ENCODE measurements at regions not wholly inside any gene's neighbourhood (a gene's known extent, or its start where the extent isn't known, plus 50 kb on each side); places are given as distances from the start of the nearest gene placed in this dataset.

DNA sequence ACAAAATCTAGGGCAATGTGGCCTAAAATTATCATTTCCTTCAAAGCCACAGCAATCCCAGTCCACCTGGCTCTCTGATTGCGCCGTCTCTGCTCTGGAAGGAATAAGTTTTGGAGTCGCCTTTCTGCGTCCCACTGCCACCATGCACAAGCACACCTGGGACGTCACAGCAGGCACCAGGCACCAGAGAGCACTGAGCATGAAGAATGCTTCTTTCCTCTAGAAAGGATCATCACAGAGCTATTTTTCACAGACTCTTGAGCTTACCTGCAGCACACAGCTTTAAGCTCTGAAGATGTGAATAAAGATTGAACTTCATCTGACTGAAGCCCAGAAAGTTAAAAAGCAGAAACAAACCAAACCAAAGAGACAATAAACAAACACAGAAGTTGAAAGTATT lies 170.0 kb upstream of the PPARGC1A start:
- no peak for DNase-seq (ENCODE audit: low read depth)

DNA sequence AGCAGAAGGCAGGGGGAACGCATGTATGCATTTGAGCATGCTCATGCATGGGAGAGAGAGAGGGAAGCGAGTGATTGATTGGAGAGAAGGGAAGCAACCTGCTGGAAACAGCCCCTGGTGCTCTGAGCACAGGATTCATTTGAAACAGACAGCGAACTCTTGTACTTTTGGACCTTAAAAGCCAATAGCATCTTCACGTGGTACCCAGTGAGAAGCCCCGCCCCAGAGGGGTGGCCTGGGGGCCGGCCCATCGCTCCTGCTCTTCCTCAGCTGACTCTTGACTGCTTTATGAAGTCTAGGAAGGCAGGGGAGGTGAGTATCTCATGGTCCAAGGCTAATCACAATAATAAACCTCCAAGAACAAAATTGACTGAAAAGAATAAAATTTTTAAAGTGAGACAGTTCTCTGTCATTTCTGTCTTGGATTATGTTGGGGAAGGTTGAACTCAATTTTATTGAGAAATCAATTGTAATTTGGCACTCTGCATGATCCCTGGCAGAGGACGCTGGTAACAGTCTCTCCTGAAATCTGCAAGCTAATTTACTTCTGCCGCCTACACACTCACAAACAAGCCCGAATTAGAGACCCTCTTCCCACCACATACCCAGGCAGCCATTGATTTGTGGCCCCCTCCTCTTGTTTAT lies 168.2 kb upstream of the PPARGC1A start:
- no peak for DNase-seq (ENCODE audit: low read depth)

DNA sequence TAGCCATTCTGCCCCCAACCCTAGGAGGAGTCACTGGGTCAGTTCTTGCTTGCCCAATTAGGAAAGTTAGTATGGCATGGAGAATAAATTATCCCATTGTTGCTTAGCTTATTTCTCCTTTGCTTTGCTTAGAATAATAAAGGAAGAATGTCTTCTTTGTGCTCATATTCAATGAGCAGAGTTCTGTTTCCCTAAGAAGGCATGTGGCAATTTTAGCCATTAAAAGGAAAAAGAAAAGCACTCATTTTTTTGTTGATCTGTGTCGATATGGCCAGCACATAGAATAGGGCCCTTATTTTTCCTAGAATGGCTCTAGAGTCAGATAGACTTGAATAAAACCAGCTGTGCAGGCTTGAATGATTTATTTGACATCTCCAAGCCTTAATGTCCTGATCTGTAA lies 166.4 kb upstream of the PPARGC1A start:
- DNase-seq (ENCODE audit: low read depth) = no peak

DNA sequence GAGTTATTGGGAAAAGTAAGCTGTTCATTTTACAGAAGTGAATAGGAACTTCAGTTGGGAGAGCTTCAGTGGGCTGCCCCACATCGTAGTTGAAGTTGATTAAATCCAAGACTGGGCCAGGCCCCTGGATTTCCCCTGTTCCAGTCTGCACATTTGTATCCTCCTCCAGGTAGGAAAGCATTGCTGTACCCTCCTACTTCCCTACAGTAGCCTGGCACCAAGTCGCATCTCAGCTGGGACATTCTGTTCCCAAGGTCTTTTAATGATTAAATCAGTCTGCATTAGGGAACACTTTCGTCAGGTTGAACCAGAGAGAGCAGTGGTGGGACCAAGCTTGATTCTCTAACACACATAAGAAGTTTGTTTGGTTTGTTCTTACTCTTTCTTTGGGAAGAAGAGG lies 165.8 kb upstream of the PPARGC1A start:
- no peak for DNase-seq (ENCODE audit: low read depth)

DNA sequence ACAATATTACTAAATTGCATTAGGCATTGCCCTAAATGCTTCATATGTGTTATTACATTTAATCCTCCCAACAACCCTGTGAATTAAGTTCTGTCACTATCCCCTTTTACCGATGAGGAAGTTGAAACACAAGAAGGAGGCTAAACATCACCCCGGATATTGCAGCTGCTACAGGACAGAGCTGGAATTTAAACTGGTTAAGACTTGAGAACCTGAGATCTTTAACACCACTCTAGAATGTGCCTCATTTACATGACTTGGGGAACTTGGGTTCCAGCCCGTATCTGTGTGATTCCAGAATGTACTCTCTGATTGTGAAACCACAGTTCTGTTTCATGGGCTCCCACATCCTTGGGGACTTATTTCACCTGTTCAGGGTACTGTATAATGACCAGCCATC lies 165.1 kb upstream of the PPARGC1A start:
- DNase-seq (ENCODE audit: low read depth) = no peak

DNA sequence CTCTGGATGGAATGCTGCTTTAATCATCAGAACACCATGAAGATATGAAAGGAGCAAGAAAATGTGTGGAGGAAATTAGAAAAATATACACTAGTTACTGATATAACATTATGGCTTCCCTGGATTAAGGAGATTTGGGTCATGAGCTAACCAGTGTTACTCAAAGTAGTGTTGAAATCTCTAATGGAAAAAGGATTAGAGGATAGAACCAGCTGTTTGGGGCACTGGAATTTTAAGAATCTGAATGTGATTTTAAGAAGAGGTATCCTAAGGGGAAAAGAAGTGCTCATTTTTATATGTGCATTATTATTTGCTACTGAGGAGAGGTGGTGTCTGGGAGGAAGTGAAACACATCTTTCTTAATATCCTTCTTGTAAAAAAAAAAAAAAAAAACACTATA lies 164.1 kb upstream of the PPARGC1A start:
- no peak for DNase-seq (ENCODE audit: low read depth)

DNA sequence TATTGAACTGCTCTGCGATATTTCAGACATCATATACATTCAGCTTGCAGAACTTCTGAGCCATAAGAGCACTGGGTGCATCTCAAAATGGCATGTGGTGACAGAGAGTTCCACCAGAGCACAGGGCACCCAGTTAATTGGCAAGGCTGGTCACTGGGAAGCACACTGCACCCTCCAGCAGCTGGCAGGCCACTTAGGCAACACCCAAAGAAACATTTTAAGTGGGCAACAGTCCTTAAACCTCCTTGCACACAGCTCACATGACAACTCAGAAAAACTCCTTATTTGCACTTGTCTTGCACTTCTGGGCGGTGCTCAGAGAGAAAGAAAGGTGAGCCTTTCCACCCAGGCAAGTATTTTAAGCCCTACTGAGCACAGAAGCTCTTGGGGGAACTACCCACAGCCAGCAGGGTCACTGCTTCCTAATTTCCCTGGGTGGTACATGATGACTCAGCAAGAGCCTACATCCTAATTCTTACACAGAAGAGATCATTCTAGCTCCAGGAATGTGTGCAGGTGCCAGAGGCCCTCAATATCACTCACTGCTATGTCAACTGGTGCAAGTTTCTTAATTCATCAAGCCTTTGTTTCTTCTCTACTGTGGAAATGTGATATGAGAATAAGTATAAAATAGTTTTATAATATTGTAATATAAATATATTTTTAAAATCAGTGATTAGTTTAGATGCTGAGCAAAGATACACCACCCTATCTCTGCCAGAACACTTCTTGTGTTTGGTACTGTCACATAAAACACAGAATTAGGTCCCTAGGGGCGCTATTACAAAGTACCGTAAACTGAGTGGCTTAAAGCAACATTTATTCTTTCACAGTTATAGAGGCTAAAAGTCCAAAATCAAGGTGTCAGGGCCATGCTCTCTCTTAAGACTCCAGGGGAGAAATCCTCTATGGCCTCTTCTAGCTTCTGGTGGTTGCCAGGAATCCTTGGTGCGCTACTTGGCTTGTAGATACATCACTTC lies 155.1 kb upstream of the PPARGC1A start:
- DNase-seq (ENCODE audit: low read depth) = no peak

DNA sequence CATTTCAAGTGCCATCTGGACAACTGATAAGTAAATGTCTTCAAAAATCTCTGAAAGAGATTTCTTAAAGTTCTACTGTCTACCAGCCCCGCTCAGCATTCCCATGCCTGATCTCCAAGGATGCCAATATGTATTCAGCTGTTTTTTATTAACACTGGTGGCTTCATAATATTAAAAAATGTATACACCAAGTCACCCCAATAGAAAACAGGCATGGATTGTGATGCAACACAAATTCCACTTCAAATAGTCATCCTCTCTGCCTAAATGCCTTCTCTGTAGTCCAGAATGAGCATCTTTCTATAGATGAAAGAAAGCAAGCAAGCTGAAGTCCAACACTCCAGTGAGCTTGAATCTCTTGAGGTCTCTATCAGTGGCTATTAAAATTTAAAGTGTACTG lies 152.2 kb upstream of the PPARGC1A start:
- DNase-seq (ENCODE audit: low read depth) = peak; percentile 27

DNA sequence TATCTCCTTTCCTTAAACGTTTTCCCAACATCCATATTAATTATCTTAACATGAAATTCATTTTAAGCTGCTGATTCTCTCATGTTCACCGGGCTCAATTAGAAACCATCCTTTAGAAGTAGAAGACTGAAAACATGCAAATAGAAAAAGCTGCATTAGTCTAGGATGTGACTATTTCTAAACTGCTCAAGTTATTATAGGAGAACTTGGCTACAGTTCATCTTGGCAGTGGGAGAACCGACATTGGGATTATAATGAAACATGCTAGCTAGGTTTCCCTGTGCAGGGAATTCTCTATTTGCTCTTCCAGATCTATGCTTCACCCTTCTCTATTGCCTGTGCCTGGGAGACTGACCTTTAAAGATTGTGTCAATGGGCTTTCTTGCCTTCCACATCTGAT lies 151.0 kb upstream of the PPARGC1A start:
- DNase-seq (ENCODE audit: low read depth) = no peak

DNA sequence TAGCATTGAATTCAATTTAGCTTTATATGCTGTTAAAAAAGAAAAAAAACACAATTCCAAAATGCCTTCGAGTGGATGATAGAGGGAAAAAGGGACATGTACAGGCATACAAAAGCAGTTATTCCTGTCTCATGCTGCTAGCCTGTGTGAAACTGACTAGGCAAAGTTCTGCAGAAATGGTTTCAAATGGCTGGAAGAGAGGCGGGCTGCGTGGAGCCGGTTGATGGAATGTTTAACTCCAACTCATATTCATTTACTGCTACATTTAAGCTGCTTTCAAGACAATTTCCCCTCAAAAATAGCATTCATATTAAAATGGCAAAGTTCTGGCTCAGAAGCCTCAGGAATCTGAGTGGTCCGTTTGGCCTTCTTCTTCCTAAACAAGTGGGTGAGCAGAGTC lies 143.8 kb upstream of the PPARGC1A start:
- DNase-seq (ENCODE audit: low read depth) = no peak

DNA sequence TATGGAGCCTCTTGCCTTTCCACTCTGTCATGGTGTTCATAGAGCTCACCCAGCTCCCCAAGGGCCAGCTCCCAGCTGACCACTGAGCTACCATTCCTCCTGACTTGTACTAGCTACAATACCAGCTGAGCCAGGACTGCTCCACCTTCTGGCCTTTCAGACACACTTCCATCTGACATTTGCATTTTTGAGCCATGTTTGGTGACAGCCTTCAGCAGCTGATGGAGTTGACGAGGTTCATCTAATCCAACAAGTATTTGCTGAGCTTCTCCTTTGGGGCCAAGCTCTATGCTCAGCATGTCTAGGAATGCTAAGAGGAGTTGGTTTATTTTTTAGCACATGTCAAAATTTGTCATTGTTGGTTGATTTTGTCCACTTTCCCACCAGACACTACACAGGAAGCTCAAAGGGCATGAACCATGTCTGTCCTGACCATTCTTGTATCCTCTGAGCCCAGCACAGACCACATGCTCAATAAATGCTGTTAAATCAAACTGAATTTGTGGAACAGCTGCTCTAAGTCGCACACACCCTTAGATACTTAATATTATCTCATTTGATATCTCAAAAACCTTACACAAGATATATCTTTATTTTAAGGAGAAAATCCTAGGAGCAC lies 142.6 kb upstream of the PPARGC1A start:
- DNase-seq (ENCODE audit: low read depth) = peak; percentile 32

DNA sequence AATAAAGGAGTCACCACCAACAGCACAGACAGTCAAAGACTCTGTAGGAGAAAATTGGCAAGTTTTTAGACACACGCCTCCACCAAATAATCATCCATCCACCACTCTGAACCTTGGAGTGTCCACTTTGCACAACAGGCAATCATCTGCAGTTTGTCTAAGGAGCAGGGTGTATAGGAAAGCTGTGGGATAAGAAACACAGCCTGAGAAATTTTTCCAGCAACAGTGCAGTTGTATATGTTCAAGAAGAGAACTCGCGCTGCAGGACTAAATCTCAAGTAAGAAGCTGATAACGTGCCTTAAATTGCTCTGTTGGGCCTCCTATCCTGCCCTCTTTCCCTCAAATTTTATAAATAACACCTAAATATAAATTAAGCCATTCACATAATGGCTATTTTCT lies 136.7 kb upstream of the PPARGC1A start:
- DNase-seq (ENCODE audit: low read depth) = no peak

DNA sequence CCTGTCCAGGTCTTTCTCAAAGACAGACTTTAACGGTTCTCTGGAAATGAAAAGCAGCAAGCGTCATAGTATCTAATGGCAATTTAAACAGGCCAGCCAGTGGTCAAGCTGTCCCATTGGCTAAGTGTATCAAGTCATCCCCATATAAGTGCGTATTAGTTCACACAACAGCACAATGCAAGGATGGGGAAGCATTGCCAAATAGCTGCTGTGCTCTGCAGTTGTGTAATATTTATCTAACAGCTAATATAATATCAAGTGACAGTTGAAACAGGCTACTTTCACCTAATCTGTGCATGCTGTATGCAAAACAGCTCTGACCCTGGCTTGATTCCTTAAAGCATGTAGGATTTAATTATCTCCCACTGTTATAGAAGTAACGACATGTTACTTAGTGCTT lies 134.8 kb upstream of the PPARGC1A start:
- no peak for DNase-seq (ENCODE audit: low read depth)

DNA sequence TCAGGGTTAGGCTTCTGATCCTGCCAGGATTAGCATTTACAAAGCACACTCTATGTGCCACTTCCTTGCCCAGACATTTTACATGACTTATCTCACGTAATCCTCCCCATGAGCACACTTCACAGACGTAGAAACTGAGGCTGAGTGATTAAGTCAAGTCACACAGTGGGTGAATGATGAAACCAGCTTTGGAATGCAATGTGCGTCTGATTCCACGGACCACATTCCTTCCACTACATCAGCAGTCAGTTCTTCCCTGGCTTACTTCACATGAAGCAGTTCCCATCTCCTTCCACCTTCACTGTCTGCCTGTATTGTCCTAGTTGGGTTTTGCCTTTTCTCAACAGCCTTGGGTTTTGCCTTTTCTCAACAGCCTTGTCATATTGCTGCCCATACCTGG lies 134.3 kb upstream of the PPARGC1A start:
- no peak for DNase-seq (ENCODE audit: low read depth)

DNA sequence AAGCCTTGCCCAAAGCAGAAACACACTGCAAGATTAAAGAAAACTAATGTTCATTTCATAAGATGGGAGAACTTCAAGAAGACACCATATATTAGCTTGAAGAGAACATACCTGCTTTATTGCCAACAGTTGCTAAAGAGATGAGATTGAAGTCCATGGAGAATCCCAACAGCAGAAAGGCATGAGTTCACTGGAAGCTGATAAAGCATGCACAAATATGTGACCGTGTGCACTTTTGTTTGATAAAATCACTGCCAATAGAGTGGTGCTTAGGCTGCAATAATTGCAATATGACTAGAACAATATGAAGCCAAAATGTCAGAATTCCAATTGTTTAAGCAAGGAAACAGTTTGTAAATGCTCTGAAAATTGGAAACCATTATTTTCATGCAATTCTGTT lies 125.9 kb upstream of the PPARGC1A start:
- no peak for DNase-seq (ENCODE audit: low read depth)

DNA sequence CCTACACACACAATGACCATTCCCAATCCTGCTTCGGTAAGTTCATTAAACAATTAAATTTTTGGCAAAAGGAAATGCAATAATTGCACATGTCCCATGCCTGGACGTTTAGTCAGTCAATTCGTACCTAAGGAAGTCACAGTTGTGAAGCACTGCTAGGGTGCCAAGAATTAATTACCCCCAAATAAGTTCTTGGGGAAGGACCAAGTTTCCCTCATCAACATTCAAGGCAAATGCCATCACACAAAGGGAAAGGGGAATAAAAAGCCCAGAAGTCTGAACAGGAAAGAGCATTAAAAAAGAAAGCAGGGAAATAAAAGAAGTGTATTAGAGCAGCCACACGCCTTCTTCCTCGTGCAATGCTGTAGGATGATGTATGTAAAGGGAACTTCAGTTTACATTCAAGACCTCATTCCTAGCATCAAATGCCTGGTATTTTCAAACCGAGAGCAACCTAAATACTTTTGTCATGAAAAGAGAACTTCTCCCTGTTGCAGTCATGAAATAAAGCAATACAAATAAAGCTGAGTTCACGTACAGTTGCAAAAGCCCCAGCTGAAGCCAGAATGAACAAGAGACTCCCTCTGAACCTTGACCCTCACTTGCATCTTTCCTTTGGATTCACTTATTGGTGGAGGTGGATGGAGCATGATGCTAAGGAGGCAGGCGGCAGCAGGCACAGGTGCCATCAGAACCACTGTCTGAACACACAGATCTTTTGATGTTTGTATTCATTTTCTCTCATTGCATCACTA lies 124.0 kb upstream of the PPARGC1A start:
- DNase-seq (ENCODE audit: low read depth) = no peak

DNA sequence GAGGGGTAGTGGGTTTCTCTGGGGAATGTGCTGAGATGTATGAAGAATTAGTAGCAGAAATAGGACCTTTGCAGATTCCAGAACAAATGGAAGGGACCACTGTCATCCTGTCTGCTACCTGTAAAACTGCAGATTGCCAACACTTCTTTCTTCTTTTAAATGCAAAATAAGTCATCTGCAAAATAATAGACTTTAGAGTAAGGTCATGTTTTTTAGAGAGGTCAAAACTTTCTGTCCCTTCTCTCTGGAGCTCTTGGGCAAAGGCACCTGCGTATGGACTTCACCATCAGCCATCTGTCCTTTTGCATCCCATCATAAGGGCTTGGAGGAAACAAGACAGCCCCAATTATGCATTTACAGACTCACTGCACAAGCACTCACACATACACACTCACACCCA lies 121.1 kb upstream of the PPARGC1A start:
- no peak for DNase-seq (ENCODE audit: low read depth)

DNA sequence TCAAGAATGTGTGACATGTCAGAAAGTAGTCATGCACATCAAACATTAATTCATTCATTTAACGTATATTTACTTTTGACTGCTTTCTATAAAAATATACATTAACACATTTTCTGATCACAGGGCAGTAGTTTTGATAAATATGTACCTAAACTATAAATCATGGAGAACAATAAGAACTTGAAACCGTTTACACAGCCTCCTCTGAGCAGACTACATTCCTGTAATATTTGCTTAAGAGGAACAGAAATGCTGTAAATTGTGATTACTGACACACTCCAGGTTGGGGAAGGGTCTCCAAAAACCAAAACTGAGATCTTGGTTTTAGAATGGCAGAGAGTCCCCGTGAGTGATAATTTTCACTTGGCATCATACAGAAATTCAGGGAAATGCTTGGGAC lies 120.7 kb upstream of the PPARGC1A start:
- no peak for DNase-seq (ENCODE audit: low read depth)

DNA sequence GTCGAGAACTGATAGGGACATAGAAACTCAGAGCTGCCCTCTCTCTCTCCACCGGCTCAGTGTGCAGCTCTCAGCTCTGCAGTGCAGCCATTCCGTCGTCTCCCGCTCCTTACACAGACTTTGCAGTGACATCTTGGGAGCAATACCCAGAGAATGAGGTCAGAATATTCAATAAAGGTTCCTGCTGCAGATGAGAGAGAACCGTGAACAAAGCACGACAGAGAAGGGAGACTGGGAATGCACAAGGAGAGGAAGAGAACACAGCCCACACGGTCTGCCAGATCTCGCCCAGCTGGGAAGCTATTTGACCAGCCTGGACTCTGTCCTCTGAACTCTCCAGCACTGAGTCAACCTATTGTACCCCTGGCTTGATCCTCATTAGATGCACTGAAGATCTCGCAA lies 118.0 kb upstream of the PPARGC1A start:
- DNase-seq (ENCODE audit: low read depth) = no peak

DNA sequence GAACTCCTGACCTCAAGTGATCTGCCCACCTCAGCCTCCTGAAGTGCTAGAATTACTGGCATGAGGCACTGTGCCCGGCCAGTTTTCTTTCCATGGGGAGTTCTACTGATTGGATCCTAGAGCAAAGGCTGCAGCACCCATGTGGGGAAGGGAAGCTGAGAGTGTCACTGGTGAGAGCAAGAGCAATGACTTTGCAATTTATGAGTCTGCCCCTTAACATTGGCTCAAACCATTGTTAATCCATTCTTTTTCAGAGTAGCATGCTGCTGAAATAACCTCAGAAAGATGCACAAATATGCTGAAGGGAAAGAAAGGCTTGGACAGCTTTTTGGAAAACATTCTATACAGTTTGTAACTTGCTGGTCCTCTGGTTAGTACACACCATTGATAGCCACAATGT lies 116.4 kb upstream of the PPARGC1A start:
- DNase-seq (ENCODE audit: low read depth) = no peak

DNA sequence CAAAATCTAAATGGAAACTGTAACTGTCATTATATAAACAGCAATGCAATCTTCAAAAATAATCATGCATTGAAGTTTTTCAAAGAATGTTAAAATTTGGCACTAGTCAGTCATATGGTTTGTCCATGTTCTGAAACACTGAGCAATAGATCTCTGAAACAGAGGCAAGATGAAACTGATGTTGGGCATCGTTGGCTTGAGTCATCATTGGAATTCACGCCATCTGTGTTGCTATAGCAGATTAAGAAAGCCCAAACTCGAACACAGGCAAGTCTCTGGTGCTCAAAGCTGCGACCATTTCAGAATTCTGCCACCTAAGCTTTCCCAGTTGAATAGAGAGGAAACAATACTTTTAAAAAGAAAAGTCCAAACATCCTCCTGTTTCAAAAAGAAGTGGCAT lies 114.1 kb upstream of the PPARGC1A start:
- DNase-seq (ENCODE audit: low read depth) = no peak

DNA sequence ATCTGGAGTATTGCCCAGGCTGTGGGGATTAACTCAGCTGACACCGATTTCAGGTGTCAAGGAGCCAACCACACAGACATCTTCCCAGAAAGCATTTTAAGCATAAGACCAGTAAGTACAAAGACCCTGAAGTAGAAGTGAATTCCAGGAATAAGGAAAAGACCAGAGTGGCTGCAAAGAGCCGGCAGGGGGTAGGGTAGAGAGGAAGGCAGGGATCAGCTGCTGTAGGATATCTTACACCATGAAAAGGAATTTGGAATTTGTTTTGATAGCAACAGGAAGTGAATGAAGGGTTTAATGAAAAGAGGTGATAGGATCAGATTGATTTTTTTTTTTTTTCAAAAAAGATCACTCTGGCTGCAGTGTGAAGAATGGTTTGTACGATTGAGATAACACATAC lies 113.6 kb upstream of the PPARGC1A start:
- DNase-seq (ENCODE audit: low read depth) = peak; percentile 33

Data from M059J (cell line).